Fibroblast of skin of scalp (primary cell): ENCODE measurements at regions not wholly inside any gene's neighbourhood (a gene's known extent, or its start where the extent isn't known, plus 50 kb on each side); places are given as distances from the start of the nearest gene placed in this dataset.

Experiments used
- DNase-seq: peaks from one replicate; pipeline ENCODE4 v3.0.0-alpha.2; 2013

DNA sequence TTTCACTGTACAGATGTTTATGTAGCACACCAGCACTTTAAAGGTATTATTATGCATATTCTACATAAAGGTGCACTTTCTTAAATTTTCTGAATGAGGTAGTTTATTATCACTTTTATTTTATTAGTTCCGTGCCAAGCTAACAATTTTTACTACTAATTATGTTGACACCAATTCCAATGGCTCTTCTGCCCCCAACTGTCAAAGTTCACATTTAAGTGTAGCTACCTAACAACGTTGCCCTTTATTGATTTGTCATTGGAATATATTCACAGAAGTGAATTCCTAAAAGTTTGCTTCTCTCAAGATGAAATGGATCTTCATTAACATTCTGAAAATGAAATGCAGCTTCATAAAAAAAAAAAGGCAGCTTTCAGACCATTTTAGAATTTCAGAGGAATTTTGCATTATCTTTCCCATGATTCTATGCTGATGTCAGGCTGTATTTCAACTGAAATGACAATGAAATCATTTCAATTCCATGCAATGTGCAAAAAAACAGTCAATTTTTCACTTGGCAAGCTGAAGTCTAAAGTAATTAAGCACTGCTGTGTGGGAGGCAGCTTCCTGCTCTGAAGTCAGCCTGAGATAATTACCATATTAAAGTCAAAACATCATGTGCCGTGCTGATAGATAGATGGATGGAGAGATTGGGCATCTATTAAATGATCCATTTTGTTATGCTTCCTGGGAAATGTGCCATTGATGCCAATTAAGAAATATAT lies 229.2 kb downstream of the TTLL7 start:
- DNase-seq = no peak

DNA sequence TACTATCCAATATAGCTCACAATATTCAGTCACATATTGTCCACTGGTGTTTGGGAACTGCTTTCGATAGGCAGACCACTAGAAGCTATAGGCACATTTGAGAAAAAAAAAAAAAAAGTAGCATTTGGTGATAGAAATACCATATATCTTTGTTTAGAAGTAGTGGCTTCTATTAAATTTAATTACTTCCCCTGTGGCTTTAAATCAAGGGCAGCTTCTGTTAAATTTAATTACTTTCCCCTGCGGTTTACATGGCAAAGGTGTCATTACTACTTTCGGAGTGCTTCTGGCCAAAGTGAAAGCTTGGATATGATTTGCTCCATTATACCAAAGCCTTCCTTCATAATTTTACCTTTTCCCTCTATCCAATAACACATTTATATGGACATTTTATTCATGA lies 229.9 kb downstream of the TTLL7 start:
- no peak for DNase-seq

DNA sequence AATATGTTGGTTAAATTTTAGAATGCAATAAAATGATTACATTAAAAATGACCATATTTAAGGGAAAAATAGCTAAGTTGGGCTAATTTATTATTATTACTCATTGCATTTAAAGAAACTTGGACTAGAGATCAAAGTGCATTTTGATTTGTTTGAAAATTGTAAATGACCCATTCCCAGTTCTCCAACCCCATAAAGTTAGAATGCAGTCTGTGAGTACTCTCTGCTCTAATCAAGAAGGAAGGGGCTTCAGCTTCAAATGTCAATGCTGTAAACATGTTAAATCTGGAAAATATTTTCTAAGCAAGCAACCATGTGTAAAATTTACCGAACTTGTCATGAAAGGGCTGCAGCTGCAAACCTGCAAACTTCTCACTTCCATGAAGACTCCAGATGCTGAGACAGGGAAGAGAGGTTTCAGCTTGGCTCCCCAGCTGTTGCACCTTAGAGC lies 232.7 kb downstream of the TTLL7 start:
- DNase-seq = no peak

DNA sequence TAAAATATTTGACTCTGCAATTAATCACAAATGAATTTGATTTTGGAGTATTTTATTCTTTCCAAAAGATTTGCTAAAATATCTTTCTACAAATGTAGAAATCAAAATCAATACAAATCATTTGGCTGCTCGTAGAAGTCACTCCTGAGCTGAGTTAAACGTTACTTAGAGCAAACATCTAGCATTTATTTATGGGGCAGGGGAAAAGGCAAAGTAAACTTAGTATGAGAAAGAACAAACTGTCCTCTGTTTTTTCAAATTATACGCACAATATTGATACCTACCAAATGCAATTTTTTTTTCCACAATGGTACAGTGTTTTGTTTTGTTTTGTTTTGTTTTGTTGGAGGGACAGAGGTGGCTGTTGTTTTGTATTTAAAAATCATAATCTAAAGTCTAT lies 233.8 kb downstream of the TTLL7 start:
- no peak for DNase-seq

DNA sequence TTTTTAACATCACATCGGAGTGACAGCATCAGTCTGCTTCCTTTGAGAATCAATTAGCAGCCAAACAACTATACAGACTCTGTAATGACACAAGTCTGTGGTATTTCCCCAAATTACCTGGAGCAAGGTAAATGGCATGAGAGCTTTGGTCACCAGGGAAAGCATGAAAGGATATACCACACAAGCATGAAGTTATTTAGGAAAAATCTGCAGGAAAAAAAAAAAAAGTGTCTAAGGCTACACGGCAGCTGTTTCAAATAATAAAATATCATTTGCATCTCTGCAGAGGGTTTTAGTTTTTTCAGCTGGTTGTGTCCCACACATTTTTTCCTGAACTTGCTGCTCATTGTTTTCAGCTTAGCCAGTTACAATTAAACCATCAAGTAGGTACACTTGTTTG lies 234.7 kb downstream of the TTLL7 start:
- no peak for DNase-seq

DNA sequence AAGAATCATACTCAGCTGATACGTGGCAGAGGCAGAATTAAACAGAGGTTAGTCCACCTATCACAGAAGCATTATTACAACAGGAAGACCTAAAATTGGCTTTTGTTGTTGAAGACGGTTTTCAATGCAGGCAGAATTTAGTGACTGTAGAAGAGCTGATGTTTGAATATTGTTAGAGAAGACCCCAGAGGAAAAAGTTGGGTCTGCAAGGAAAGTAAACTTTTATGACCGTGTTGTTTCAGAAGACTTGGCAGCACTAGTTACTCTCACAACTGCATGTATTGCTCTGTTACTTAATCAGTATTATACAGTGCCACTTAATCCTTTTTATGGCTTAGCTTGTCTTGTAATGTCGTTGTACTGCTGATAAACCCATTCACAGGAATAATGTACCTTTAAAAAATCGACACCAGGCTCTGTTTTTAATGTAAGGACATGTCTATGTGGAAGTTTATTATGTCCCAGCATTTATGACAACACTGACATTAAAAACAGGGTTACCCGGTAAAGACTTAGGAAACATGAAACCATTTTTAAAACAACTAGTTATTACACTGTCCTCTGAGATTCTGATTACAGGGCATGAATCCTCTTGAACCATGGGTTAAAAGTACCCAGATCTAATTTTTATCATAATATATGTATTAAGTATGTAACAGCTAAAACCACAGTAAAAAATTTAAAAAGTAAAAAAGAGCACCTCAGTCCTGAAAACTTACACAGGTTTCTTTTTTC lies 235.4 kb downstream of the TTLL7 start:
- DNase-seq = no peak

DNA sequence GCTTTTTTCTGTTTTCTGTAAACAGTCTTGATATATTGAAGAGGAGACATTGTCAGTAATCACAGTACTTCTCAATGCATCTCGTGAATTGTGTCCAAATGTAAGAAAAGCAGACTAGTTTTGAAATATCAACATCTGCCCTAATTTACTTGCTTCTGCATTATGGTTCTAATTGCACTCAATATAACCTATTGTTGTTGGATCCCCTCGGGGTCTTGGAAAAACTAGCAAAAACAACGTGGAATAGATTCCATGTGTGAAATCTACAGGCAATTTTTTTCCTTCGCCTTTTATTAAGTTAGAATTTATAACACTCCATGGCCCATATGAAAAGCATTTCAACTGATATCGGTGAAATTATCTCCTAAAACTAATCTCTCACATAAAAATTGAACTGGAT lies 236.5 kb downstream of the TTLL7 start:
- DNase-seq = no peak

DNA sequence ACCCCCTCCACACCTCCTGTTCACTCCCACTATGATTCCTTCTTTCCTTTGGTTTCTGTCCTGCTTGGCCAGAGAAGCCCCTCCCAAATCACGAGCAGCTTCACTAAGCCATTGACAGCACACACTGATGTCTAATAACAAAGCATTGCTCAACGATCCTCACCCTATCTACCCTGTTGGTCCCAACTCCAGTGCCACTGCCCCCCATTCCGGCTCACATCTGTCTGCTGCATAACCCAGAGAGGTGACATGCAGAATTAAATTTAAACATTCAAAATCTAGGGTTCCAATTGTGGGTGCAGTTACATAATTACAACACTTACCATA lies 236.9 kb downstream of the TTLL7 start:
- DNase-seq = no peak

DNA sequence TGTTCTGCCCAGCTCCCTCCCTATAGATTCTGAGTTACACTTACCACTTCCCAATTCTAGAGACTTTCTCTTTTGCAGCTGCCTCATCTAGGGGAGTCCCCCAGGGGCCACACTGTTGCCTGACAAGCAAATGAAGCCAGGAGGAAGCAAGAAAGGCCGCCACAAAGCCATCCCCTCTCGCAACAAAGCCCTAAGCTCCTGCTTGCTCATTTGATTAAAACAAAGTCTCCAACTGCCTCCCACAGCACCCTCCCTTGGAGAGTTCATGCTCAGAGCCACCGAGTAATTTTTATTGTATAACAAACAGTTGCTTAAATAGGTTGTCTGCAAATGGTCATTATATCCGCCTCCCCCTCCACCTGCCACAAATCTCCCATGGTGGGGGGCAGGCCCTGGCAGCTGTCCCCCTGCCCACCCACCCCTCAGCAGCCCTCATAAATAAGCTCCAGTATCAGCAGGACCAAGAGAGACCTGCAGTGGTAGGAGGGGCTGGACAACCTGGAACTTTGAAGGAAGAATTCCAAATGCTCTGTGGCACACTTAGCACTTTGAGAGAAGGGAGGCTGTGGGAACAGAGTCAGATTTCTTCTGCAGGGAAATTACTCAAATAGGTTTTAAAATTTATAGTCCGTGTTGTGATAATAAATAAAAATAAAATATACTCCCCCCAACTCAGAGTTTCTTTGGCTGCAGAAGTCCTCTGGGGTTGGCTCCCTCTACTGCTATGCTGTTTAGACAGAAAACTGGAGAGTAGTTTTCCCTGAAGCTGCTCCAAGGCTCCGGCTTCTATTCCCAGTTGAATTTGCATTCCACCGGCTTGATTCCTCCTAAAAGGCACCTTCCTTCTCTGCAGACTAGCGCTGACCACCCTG lies 237.5 kb downstream of the TTLL7 start:
- DNase-seq = no peak

DNA sequence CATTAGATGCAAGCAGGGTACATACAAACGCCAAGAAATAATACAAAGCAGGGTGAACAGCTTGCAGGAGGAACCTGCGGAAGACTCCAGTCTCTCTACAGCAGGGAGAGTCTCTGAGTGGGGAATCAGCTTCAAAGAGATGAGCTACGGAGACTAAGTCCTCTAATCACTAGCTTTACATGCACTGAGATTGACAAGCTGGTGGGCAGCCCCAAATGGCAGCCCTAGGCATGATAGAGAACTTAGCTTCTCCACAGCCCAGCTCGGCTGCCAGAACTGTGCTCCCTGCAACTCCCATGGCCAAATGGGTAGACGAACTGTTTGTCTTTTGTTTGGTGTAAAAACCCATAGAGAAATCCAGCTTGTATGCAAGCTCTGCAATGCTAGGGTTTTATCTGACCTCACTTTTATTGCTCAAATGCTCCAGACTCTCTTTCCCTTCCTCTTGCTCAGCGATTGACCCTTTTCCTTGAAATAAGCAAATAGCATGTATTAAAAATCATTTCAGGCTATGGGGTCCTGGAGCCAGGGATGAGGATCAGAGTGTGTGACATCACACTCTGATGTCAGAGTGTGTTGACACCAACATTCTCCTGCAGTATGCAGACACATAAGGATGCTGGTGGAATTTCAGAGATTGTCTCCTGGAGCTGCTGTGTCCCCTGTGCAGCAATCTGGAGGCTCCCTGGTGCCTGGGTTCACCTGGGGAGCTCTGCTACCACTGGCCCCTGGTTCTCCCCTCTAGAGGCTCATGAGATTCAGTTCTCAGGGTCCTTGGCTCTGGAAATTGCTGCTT lies 238.5 kb downstream of the TTLL7 start:
- no peak for DNase-seq

DNA sequence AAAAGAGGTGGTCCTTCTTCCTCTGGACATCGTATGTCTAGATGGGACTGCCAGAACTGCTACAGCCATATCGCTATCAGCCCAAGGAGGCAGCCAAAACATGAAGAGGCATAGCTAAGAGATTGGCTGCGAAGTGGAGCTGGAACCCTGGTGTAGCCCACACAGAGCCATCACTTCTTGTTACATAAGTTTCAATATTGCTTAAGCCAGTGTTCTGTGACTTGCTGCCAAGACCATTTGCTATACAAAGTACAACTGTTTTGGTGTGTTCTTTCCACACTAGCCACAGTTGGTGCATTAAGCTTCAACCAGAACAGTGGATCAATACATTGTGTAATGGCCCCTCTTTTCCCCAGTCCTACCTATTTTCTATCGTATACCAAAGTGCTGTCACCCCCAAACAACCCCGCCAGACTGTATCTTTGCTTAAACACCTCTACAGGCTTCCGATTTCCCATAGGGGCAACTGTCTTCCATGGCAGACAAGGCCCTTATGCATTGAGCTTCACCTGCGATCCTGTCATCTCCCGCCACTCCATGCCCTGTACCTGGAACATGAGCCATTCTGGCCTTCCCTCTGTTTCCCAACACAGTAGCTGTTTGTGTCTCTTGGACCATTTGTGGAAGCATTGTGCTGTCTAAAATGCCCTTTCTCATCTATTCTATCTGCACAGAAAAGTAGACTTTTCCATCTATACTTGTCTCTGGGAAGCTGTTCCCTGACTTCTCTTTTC lies 241.8 kb downstream of the TTLL7 start:
- no peak for DNase-seq

DNA sequence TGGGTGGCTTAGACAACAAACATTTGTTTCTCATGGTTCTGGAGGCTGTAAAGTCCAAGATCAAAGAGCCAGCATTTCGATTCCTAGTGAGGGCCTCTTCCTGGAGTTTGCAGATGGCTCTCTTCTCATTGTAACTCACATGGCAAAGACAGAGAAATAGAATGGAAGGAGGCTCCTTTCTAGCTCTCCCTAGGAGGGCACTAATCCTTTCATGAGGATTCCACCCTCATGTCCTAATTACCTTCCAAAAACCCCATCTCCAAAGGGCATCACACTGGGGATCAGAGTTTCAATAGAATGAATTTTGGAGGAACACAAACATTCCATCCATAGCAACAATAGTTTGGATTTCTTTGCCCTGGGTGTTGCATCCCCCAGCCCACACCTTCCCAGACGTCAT lies 247.3 kb downstream of the TTLL7 start:
- DNase-seq = no peak

DNA sequence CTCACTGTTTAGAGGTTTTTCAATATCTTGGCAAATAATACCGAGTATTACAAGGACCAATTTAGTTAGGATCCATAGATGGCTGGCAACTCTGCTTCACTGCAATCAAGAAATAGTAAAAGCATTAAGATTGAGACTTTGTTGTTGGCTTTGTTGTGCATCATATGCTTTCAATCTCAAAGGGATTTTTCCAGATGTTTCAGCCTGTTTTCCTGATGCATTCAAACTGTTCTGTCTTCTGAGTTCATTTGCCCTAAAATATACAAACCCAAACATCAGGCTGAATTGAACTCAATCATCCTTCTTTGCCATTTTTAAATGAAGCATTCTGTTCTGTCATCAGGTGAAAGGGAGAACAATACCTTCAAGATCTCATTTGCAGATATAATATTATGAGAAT lies 248.7 kb downstream of the TTLL7 start:
- DNase-seq = no peak

DNA sequence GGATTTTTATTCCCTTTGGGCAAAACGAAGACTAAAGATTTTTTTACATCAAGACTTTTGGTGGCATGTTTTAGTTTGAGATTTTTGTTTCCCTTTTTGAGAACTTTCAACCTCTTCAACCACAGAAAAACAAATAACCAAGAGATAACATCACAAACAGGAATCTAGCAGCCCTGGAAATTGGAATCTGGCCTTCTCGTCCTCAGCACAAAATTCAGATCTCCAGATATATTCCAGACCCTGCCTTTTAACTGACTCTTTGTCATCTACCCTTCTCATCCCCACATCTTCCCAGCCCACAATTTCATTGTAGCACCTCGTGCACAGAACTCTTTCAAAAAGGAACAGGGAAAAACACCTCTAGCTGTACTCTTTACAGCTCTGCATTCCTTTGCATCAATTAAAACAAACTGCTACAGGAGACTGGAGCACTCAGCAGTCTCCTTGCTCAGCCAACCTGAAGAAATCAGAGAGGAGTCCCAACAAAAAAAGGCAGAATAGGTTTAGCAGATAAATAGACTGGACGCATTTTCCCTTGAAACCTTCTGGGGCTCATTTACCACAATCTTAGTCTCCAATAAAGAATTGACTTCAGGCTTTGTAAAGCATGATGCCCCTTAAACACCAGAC lies 251.0 kb downstream of the TTLL7 start:
- DNase-seq = no peak

DNA sequence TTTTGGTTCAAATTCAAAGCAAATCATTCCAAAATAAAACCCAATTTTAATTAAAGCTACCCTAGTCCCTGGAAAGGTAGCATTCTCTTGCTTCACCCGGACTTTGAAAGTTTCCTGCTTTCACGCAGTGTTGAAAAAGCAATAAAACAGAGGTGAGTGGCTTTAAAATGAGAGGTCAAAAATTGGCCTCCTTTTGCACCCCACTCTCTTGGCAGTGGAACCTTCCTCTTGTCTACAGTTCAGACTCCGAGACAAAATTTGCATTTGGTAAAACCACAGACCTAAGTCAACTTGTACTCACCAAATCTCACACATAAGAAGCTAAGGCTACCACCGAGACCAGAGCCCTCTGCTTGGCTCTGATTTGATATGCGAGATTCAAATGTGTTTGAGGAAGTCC lies 252.7 kb downstream of the TTLL7 start:
- no peak for DNase-seq

DNA sequence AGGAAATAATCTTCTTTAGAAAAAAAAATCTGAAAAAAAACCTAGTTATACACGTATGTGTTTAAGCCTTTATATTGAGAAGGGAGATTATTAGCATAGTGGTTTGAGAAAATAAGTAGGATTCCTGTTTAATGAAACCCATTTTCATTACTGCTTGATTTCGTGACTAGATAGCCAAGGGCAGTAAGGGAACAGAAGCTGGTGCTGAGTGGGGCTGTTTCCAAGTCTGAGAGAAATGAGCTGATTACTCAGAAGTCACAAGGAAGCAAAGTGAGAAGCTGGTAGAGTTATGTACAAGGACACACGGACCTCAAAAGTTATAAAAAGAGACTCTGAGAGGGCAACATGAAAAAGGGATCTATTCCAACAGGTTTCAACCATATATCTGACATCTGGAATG lies 256.5 kb downstream of the TTLL7 start:
- DNase-seq = no peak

DNA sequence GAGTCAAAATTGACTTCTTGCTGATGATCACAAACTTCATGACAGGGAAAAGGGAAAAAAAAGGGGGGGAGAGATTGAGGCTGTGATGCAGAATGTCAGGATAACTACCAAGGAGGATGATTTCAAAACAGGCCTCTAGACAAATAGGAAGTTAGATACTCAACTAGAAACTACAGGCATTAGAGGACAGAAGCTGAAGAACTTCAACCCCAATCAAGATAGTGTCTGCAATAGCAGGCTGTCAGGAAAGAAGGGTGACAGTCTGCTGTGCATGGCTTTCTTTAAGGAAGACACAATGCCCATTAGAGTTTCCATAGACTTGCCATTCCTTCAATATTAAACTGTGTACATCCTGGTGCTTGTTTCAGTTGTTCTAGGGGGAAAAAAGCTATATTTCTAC lies 257.2 kb downstream of the TTLL7 start:
- no peak for DNase-seq

DNA sequence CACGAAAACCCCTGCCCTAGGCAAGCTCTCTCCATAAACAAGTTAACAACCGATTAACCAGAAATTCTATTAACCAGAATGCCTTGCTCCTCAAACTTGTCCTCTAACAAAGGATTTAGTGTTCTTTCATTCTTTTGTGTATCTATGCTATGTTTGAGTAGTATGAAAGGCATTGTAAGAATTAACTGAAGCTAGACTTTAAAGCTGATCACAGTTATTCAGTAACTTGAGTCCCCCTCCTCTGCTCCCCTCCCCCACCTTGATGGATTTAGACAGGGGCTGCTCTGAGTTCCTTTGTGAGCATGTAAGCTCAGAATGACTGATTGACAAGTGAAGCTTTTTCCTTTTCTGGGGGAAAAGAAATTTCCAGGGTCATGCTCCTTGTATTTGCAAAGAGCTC lies 257.6 kb downstream of the TTLL7 start:
- DNase-seq = no peak

DNA sequence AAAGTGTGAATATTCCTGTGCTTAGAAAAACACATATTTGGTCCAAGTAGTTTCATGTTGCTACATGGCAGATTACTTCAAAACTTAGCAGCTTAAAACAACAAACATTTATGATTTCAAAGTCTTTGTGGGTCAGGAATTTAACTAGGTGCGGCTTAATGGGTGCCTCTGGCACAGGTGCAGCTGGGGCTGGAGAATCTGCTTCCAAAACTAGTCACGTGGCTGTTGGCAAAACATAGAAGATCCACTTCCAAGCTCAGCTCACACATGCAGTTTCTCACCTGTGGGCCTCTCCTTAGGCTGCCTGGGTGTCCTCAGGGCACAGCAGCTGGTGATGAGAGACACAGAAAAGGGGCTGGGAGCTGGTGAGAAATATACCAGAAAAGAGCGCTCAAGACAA lies 263.4 kb downstream of the TTLL7 start:
- DNase-seq = no peak

DNA sequence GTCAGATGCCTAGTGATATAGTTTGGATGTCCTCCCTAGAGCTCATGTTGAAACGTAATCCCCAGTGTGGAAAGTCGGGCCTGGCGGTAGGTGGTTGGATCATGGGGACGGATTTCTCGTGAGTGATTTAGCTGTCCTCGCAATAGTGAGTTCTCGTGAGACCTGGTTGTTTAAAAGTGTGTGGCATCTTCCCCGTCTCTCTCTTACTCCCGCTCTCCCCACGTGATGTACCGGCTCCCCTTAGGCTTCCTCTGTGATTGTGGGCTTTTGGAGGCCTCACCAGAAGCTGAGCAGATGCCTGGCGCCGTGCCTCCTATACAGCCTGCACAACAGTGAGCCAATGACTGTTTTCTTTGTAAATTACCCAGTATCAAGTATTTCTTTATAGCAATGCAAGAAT lies 264.5 kb downstream of the TTLL7 start:
- DNase-seq = no peak

DNA sequence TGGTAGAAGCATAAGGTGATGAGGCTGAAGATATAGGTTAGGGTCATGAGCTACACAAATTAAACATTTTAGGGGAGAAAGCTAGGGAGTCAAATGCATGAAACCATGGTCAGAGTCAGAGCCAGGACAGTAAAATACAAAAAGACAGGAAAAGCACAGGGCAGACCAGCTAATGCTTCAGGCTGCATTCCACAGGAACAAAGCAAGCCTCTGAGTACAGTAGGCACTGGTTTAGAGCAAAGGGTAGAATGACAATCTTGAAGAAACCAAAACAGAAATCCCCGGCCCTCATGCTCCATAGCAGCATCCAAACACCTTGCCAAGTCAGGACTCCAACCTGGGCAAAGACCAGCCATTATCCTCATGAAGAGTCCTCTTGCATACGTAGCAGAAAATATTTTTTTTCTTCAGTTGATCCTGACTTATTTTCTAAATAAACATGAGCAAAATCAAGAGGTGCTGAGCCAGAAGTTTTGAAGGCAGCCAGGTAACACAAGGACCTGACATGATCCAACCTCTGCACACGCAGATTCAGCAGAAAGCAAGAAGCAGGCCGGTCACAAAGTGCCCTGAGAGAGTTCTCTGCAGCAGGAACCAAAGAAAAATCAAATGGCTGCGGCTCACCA lies 273.1 kb downstream of the TTLL7 start:
- no peak for DNase-seq
